HepG2 (cell line): ENCODE measurements at regions not wholly inside any gene's neighbourhood (a gene's known extent, or its start where the extent isn't known, plus 50 kb on each side); places are given as distances from the start of the nearest gene placed in this dataset.

Source experiments
- CTCF ChIP-seq: sonication (generic); formaldehyde crosslinking; IDR thresholded peaks from 2 replicates; pipeline ENCODE4 v1.5.0; 2020; ENCODE audit warnings: mild to moderate bottlenecking, missing genetic modification reagents, moderate library complexity
- DNMT3B ChIP-seq: conservative IDR thresholded peaks from 2 replicates; pipeline ENCODE4 v1.6.1; 2016; ENCODE audit warnings: missing biosample characterization, control low read depth
- ELF1 ChIP-seq: sonication (generic); formaldehyde crosslinking; IDR thresholded peaks from 2 replicates; pipeline ENCODE4 v1.4.0; 2020; ENCODE audit warnings: missing genetic modification reagents
- MYC ChIP-seq: sonication (generic); formaldehyde crosslinking; IDR thresholded peaks from 2 replicates; pipeline ENCODE4 v1.9.0; 2021; ENCODE audit warnings: missing genetic modification reagents, borderline replicate concordance
- RAD21 ChIP-seq: fragments of 450-650 bp; formaldehyde crosslinking; IDR thresholded peaks from 2 replicates; pipeline ENCODE4 v1.5.0; 2020; ENCODE audit warnings: mild to moderate bottlenecking
- ZBTB1 ChIP-seq: sonication (generic); formaldehyde crosslinking; IDR thresholded peaks from 2 replicates; pipeline ENCODE4 v1.4.0; 2020; ENCODE audit warnings: missing genetic modification reagents, borderline replicate concordance
- ZNF282 ChIP-seq: fragments of 450-650 bp; IDR thresholded peaks from 2 replicates; pipeline ENCODE4 v1.6.1; 2018; ENCODE audit not compliant: partially characterized antibody
- ZNF441 ChIP-seq: sonication (generic); formaldehyde crosslinking; IDR thresholded peaks from 2 replicates; pipeline ENCODE4 v1.7.0; 2021; ENCODE audit warnings: missing genetic modification reagents, borderline replicate concordance
- ZNF501 ChIP-seq: sonication (generic); formaldehyde crosslinking; IDR thresholded peaks from 2 replicates; pipeline ENCODE4 v1.5.1; 2020; ENCODE audit warnings: mild to moderate bottlenecking, moderate library complexity, missing genetic modification reagents
- TF ChIP-seq, protein P1 (sequence below): IDR thresholded peaks from 2 replicates; pipeline ENCODE4 v1.6.1; 2016; ENCODE audit warnings: control low read depth

DNA sequence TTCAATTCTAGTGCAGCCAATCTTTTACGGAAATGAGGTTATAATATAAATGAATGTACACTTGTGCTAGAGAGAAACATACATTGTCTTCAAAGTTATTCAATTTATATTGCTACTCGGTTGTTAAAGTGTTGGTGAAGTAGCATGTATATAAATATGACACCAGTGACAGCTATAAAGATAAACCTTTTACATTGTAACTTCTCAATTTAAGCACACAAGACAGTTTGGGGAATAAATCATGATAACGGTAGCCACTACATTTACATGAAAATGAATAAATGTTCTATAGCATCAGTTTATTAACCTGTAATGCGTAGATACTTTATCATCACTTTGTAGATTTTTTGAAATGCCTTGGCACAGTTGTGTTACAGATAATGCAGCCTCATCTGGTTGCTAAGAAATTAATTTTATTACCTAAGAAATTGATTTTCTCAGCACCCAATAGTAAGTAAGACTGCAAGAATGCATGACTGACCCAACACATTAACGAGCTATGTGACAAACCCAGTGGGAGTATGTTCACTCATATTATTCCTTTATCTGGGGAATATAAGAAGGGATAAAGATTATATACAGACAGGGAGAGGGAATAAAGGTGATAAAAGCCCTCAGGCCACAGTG, 283.9 kb upstream of the NPVF start:
- TF ChIP-seq DNMT3B (CRISPR knock-in tag) = no peak
- no peak for TF ChIP-seq CTCF (CRISPR knock-in tag)
- TF ChIP-seq, protein P1, sequence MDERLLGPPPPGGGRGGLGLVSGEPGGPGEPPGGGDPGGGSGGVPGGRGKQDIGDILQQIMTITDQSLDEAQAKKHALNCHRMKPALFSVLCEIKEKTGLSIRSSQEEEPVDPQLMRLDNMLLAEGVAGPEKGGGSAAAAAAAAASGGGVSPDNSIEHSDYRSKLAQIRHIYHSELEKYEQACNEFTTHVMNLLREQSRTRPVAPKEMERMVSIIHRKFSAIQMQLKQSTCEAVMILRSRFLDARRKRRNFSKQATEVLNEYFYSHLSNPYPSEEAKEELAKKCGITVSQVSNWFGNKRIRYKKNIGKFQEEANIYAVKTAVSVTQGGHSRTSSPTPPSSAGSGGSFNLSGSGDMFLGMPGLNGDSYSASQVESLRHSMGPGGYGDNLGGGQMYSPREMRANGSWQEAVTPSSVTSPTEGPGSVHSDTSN (CRISPR knock-in tag) = no peak
- TF ChIP-seq RAD21 (CRISPR knock-in tag) = no peak
- TF ChIP-seq ZNF282 = no peak
- no peak for TF ChIP-seq ZBTB1
- no peak for TF ChIP-seq ZNF441 (CRISPR knock-in tag)
- no peak for TF ChIP-seq ZNF501 (CRISPR knock-in tag)
- no peak for TF ChIP-seq ELF1 (CRISPR knock-in tag)
- no peak for TF ChIP-seq MYC
